ENCODE measurements at regions not wholly inside any gene's neighbourhood (a gene's known extent, or its start where the extent isn't known, plus 50 kb on each side); places are given as distances from the start of the nearest gene placed in this dataset.

DNA sequence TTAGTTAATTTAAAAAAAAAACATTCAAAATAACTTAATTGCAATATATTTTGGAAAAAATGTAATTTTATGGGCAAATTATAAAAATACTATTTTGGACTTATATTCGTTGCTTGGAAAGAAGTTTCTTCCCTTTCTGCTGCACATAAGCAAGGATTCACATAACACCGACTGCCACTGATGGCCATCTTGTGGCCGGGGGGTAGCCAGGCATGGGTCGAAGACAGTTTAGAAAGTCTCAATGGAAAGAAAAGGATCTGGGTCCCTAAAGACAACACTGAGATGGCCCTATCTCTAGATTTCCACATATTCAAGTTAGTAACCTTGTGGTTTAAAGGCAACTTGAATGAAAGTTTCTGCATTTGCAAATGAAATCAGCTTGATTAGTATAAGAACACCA is 318.6 kb downstream of the AKAIN1 start (continued):
- TF ChIP-seq ZNF316 (IDR thresholded peaks at IDR 0.05): no peak

- no peak for ATAC-seq
- H3K4me1 ChIP-seq (replicated peaks in 1 of 2; ENCODE audit: control insufficient read depth in 2 of 2, insufficient read depth in 2 of 2, low read length in 2 of 2): no peaks in the 10 kb centered on the region
- intact Hi-C loops (cut with micrococcal nuclease): no loop called here
- no peak for DNase-seq (ENCODE audit: extremely low read depth in 1 of 4, low spot score in 3 of 4)
- no peak overlapping the region for H2AFZ ChIP-seq (ENCODE audit: low read depth, low read length)
- in situ Hi-C loops (cut with MboI): no loop called here
- no peaks in the 10 kb centered on the region for H3K36me3 ChIP-seq (ENCODE audit: control insufficient read depth, insufficient read depth, low read length)
- H3K79me2 ChIP-seq (ENCODE audit: control insufficient read depth, insufficient read depth, low read length): no peaks in the 10 kb centered on the region
- no peak for FAIRE-seq
- no peaks in the 10 kb centered on the region for H4K20me1 ChIP-seq (replicated peaks; ENCODE audit: control insufficient read depth, insufficient read depth, low read length)
- no peak overlapping the region for H3K4me3 ChIP-seq
- H3K9ac ChIP-seq (ENCODE audit: insufficient read depth in 1 of 2, low read depth in 2 of 2, low read length in 2 of 2): no peak overlapping the region
- no peaks in the 10 kb centered on the region for H3K9me1 ChIP-seq (ENCODE audit: control insufficient read depth, insufficient read depth, low read length)
- no peaks in the 10 kb centered on the region for H3K27me3 ChIP-seq (ENCODE audit: control insufficient read depth in 2 of 2, insufficient read depth in 2 of 2, low read length in 2 of 2)
- no peak for TF ChIP-seq ZFP36 (IDR thresholded peaks at IDR 0.05; ENCODE audit: low read depth, low read length, partially characterized antibody)
- TF ChIP-seq MCM3 (IDR thresholded peaks at IDR 0.05): no peak
- TF ChIP-seq RBM15 (IDR thresholded peaks at IDR 0.05; ENCODE audit: insufficient read depth, low read length): no peak
- BruUV-seq (replicated peaks): no TSS peak
- no peak overlapping the region for H3K27ac ChIP-seq (ENCODE audit: extremely low read depth, low read depth, low read length)
- ChIA-PET CTCF (ENCODE audit: low intra/inter-chr PET ratio) (no interaction called here), POLR2A (no interaction called here)
- no peaks in the 10 kb centered on the region for H3K9me3 ChIP-seq (replicated peaks; ENCODE audit: control insufficient read depth, insufficient read depth, low read depth, low read length)
- no peak overlapping the region for H3K4me2 ChIP-seq (ENCODE audit: insufficient read depth, low read length)
Observed at GRCh38 chr18:4871197-4871596, 325.9 kb downstream of the AKAIN1 start.

GRCh38 chr18:4870177-4870773 is 326.8 kb downstream of the AKAIN1 start:
- no peak for ATAC-seq
- intact Hi-C loops (cut with micrococcal nuclease): no loop called here
- WGBS (ENCODE audit: insufficient coverage, low coverage, missing lambda C conversion rate): 0% methylated on average over 4 of the region's 4 CpGs

More at GRCh38 chr18:4870177-4870773, 326.8 kb downstream of the AKAIN1 start:
- DNase-seq (ENCODE audit: extremely low read depth in 1 of 4, low spot score in 3 of 4) (no peak), FAIRE-seq (no peak)
- H3K9me1 ChIP-seq (ENCODE audit: control insufficient read depth, insufficient read depth, low read length): no peaks in the 10 kb centered on the region
- no peak overlapping the region for H3K4me3 ChIP-seq
- TF ChIP-seq EWSR1 (IDR thresholded peaks at IDR 0.05; ENCODE audit: borderline replicate concordance, low read depth, partially characterized antibody): no peak
- no peak for TF ChIP-seq HMBOX1 (IDR thresholded peaks at IDR 0.05)
- no peak for TF ChIP-seq HNRNPK (IDR thresholded peaks at IDR 0.05; ENCODE audit: low read depth, low read length, poor library complexity, severe bottlenecking)
- TF ChIP-seq CXXC5 (CRISPR knock-in tag; IDR thresholded peaks at IDR 0.05): no peak
- TF ChIP-seq, protein P1, sequence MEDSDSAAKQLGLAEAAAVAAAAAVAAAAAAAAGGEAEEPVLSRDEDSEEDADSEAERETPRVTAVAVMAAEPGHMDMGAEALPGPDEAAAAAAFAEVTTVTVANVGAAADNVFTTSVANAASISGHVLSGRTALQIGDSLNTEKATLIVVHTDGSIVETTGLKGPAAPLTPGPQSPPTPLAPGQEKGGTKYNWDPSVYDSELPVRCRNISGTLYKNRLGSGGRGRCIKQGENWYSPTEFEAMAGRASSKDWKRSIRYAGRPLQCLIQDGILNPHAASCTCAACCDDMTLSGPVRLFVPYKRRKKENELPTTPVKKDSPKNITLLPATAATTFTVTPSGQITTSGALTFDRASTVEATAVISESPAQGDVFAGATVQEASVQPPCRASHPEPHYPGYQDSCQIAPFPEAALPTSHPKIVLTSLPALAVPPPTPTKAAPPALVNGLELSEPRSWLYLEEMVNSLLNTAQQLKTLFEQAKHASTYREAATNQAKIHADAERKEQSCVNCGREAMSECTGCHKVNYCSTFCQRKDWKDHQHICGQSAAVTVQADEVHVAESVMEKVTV (CRISPR knock-in tag; IDR thresholded peaks at IDR 0.05): no peak
- TF ChIP-seq HIVEP1 (CRISPR knock-in tag; IDR thresholded peaks at IDR 0.05): no peak
- no peak for TF ChIP-seq ARID1B (IDR thresholded peaks at IDR 0.05)
- no peak for TF ChIP-seq HLTF (IDR thresholded peaks at IDR 0.05)
- H3K4me2 ChIP-seq (ENCODE audit: insufficient read depth, low read length): no peak overlapping the region
- H4K20me1 ChIP-seq (replicated peaks; ENCODE audit: control insufficient read depth, insufficient read depth, low read length): no peaks in the 10 kb centered on the region
- no peaks in the 10 kb centered on the region for H3K4me1 ChIP-seq (replicated peaks in 1 of 2; ENCODE audit: control insufficient read depth in 2 of 2, insufficient read depth in 2 of 2, low read length in 2 of 2)
- in situ Hi-C loops (cut with MboI): no loop called here
- no peaks in the 10 kb centered on the region for H3K36me3 ChIP-seq (ENCODE audit: control insufficient read depth, insufficient read depth, low read length)
- ChIA-PET CTCF (ENCODE audit: low intra/inter-chr PET ratio) (no interaction called here), POLR2A (no interaction called here)
- H3K79me2 ChIP-seq (ENCODE audit: control insufficient read depth, insufficient read depth, low read length): no peaks in the 10 kb centered on the region
- H3K9me3 ChIP-seq (replicated peaks; ENCODE audit: control insufficient read depth, insufficient read depth, low read depth, low read length): no peaks in the 10 kb centered on the region
- H2AFZ ChIP-seq (ENCODE audit: low read depth, low read length): no peak overlapping the region
- H3K27ac ChIP-seq (ENCODE audit: extremely low read depth, low read depth, low read length): no peak overlapping the region
- BruUV-seq (replicated peaks): no TSS peak
- no peaks in the 10 kb centered on the region for H3K27me3 ChIP-seq (ENCODE audit: control insufficient read depth in 2 of 2, insufficient read depth in 2 of 2, low read length in 2 of 2)
- no peak overlapping the region for H3K9ac ChIP-seq (ENCODE audit: insufficient read depth in 1 of 2, low read depth in 2 of 2, low read length in 2 of 2)
